GM12878 (cell line): ENCODE measurements at regions not wholly inside any gene's neighbourhood (a gene's known extent, or its start where the extent isn't known, plus 50 kb on each side); places are given as distances from the start of the nearest gene placed in this dataset.

Experiments used
- ATAC-seq: fragments of 200-7000 bp; cut with Tn5 transposase; 3 replicates; pipeline ENCODE4 v1.9.1; 2020; ENCODE audit warnings: mild to moderate bottlenecking, moderate library complexity
- BruUV-seq: library from RNA; stranded (reverse); fragments of 400-500 nt; replicated peaks from 2 replicates; lab custom pipeline; 2021; lab: Mats Ljungman, UMichigan
- CTCF ChIA-PET: fragments of 300-600 bp; sonication (Branson Sonifier 250); formaldehyde crosslinking; extraction: SDS; loops from one replicate; lab custom pipeline; 2021; ENCODE audit warnings: inconsistent platforms; lab: Yijun Ruan, JAX
- POLR2A ChIA-PET: fragments of 350-600 bp; formaldehyde crosslinking; extraction: SDS; loops from one replicate; lab custom pipeline; 2021; ENCODE audit warnings: inconsistent platforms; lab: Charles Lee
- RAD21 ChIA-PET: fragments of 300-600 bp; sonication (Branson Sonifier 250); formaldehyde crosslinking; loops from one replicate; lab custom pipeline; 2023; ENCODE audit warnings: antibody characterized with exemption; ENCODE audit not compliant: unreplicated experiment; lab: Charles Lee
- SMC1A ChIA-PET: fragments of 300-600 bp; sonication (Branson Sonifier 250); formaldehyde crosslinking; loops from one replicate; lab custom pipeline; 2023; ENCODE audit not compliant: unreplicated experiment, uncharacterized antibody; lab: Charles Lee
- DNase-seq: peaks from one replicate; pipeline ENCODE4 v3.0.0-alpha.2; 2011; ENCODE audit warnings: low read depth, low spot score
- FAIRE-seq: peaks from 3 replicates; lab custom pipeline; 2011; peaks lifted over from hg19 to GRCh38; lab: Jason Lieb, UNC
- H2AFZ ChIP-seq: 2 replicates; pipeline ENCODE4 v1.6.0; 2011; ENCODE audit warnings: low read depth, low read length, control low read depth; ENCODE audit not compliant: control insufficient read depth
- H3K27ac ChIP-seq: 2 replicates; pipeline ENCODE4 v1.5.1; 2011; ENCODE audit warnings: control low read depth; ENCODE audit not compliant: control insufficient read depth, insufficient read depth
- H3K27me3 ChIP-seq, 2 experiments: replicated peaks in 1 of 2; 2 replicates each; pipeline versions ENCODE4 v1.6.0 to v1.6.1; 2011; ENCODE audit warnings: low read length in 1 of 2; ENCODE audit not compliant: control insufficient read depth in 2 of 2, insufficient read depth in 2 of 2
- H3K36me3 ChIP-seq, 2 experiments: 2 replicates each; pipeline ENCODE4 v1.5.1; 2011; ENCODE audit warnings: low read length in 1 of 2; ENCODE audit not compliant: control insufficient read depth in 2 of 2, insufficient read depth in 2 of 2
- H3K4me1 ChIP-seq: 2 replicates; pipeline ENCODE4 v1.6.1; 2011; ENCODE audit warnings: mild to moderate bottlenecking, low read length, moderate library complexity, mixed read lengths; ENCODE audit not compliant: control insufficient read depth, insufficient read depth
- H3K4me2 ChIP-seq: 2 replicates; pipeline ENCODE4 v1.6.0; 2011; ENCODE audit warnings: control low read depth; ENCODE audit not compliant: control insufficient read depth, insufficient read depth
- H3K4me3 ChIP-seq: fragments of 200-600 bp; sonication (generic); 2 replicates; pipeline ENCODE4 v1.5.1; 2016
- H3K79me2 ChIP-seq: 2 replicates; pipeline ENCODE4 v1.6.0; 2011; ENCODE audit warnings: low read length; ENCODE audit not compliant: control insufficient read depth, insufficient read depth
- H3K9ac ChIP-seq: 2 replicates; pipeline ENCODE4 v1.8.0; 2011; ENCODE audit warnings: low read length, control low read depth, mixed read lengths; ENCODE audit not compliant: control insufficient read depth, insufficient read depth
- H3K9me3 ChIP-seq: replicated peaks from 3 replicates; pipeline ENCODE4 v1.5.1; 2011; ENCODE audit warnings: mild to moderate bottlenecking, low read length; ENCODE audit not compliant: control insufficient read depth, insufficient read depth
- H4K20me1 ChIP-seq: 2 replicates; pipeline ENCODE4 v1.6.0; 2011; ENCODE audit not compliant: control insufficient read depth, insufficient read depth
- ATF3 ChIP-seq: IDR thresholded peaks from 2 replicates; pipeline ENCODE4 v1.6.1; 2011; ENCODE audit warnings: low read depth, mild to moderate bottlenecking, low read length, moderate library complexity, borderline replicate concordance; ENCODE audit errors: extremely low read depth
- CBX5 ChIP-seq: sonication (generic); IDR thresholded peaks from 2 replicates; pipeline ENCODE4 v1.6.1; 2016; ENCODE audit warnings: low read depth, moderate library complexity, mild to moderate bottlenecking, inconsistent platforms
- CEBPZ ChIP-seq: fragments of 150-350 bp; IDR thresholded peaks from 2 replicates; pipeline ENCODE4 v1.6.1; 2016; ENCODE audit warnings: low read depth, low read length
- FOXK2 ChIP-seq: fragments of 450-650 bp; IDR thresholded peaks from 2 replicates; pipeline ENCODE4 v1.6.1; 2017; ENCODE audit warnings: mild to moderate bottlenecking, moderate library complexity
- HDAC6 ChIP-seq: fragments of 200-600 bp; sonication (generic); IDR thresholded peaks from one replicate; pipeline ENCODE4 v1.8.0; 2017; ENCODE audit warnings: antibody characterized with exemption; ENCODE audit not compliant: unreplicated experiment
- IKZF1 ChIP-seq: fragments of 450-650 bp; conservative IDR thresholded peaks from 2 replicates; pipeline ENCODE4 v1.6.1; 2017; ENCODE audit warnings: antibody characterized with exemption, mild to moderate bottlenecking
- IKZF2 ChIP-seq, 2 experiments: fragments of 450-650 bp; IDR thresholded peaks; 2 replicates each; pipeline ENCODE4 v1.6.1; 2017; ENCODE audit warnings: mild to moderate bottlenecking in 2 of 2, moderate library complexity in 2 of 2
- IRF3 ChIP-seq: fragments of 450-650 bp; IDR thresholded peaks from 2 replicates; pipeline ENCODE4 v1.6.1; 2014; ENCODE audit warnings: mild to moderate bottlenecking
- KDM1A ChIP-seq: fragments of 200-600 bp; sonication (generic); IDR thresholded peaks from 2 replicates; pipeline ENCODE4 v1.6.1; 2016; ENCODE audit warnings: borderline replicate concordance
- MYB ChIP-seq: fragments of 150-350 bp; IDR thresholded peaks from 2 replicates; pipeline ENCODE4 v1.6.1; 2014; ENCODE audit warnings: mild to moderate bottlenecking, low read depth, low read length, borderline replicate concordance
- NBN ChIP-seq: fragments of 450-650 bp; IDR thresholded peaks from 2 replicates; pipeline ENCODE4 v1.6.1; 2016
- POLR2AphosphoS5 ChIP-seq: IDR thresholded peaks from 2 replicates; pipeline ENCODE4 v1.6.1; 2011; ENCODE audit warnings: mild to moderate bottlenecking, low read length, inconsistent platforms
- SMC3 ChIP-seq: IDR thresholded peaks from 2 replicates; pipeline ENCODE4 v1.6.1; 2011; ENCODE audit warnings: low read length, improper control_type of control experiment, borderline replicate concordance
- SREBF2 ChIP-seq: IDR thresholded peaks from 2 replicates; pipeline ENCODE4 v1.6.1; 2012; ENCODE audit warnings: mild to moderate bottlenecking, low read length
- ZNF384 ChIP-seq: IDR thresholded peaks from 2 replicates; pipeline ENCODE4 v1.6.1; 2012; ENCODE audit warnings: low read depth, mild to moderate bottlenecking, low read length, improper control_type of control experiment, borderline replicate concordance
- ZNF687 ChIP-seq: fragments of 450-650 bp; IDR thresholded peaks from 2 replicates; pipeline ENCODE4 v1.6.1; 2017; ENCODE audit warnings: mild to moderate bottlenecking, moderate library complexity
- WGBS: methylation state at CpG from one replicate; pipeline ENCODE4 v1.1.6; 2016; ENCODE audit warnings: low lambda C conversion rate; ENCODE audit not compliant: insufficient replicate concordance, insufficient coverage; ENCODE audit errors: missing lambda C conversion rate; 5-methylcytosine and 5-hydroxymethylcytosine counted together
- in situ Hi-C: fragments of 300-500 bp; cut with MboI; formaldehyde crosslinking; loops from 9 replicates; pipeline ENCODE4 v1.14.3; 2018; ENCODE audit warnings: mixed read lengths
- intact Hi-C: fragments of 100-400 bp; cut with micrococcal nuclease; formaldehyde crosslinking; loops from one replicate; pipeline ENCODE4 v1.14.2; 2022; ENCODE audit not compliant: unreplicated experiment

- Histone ChIP-seq H3K9me3 (no peaks in the 10 kb centered on the region; the same call in 2 of the 3 replicates), H3K4me3 (no peak overlapping the region), H3K36me3 (no peaks in the 10 kb centered on the region), H3K4me1 (no peaks in the 10 kb centered on the region), H3K9ac (no peak overlapping the region), H4K20me1 (no peaks in the 10 kb centered on the region), H3K27me3 (peaks cover 0 to 4% of the 10 kb centered on the region in 2 experiments; a peak in 1 of 4 replicates), H3K4me2 (no peak overlapping the region), H3K79me2 (no peaks in the 10 kb centered on the region), H2AFZ (no peak overlapping the region), H3K27ac (no peak overlapping the region)
- FAIRE-seq (no peak), ATAC-seq (no peak), DNase-seq (no peak)
- WGBS, result 45% methylated on average over 10 of the region's 15 CpGs
- intact Hi-C loops (no loop called here), in situ Hi-C loops (no loop called here)
- CTCF ChIA-PET, result no interaction called here
- POLR2A ChIA-PET, result interaction anchor here (0.6 kb wide), 3 partner anchors 38 to 1695 kb away, joined by 3 to 6 read pairs (median 3); no protein-coding TSS in a partner anchor
- SMC1A ChIA-PET, result no interaction called here
- RAD21 ChIA-PET, result no interaction called here
- no TSS peak for BruUV-seq
- TF ChIP-seq CEBPZ (no peak), ATF3 (no peak), SREBF2 (no peak), CBX5 (no peak), ZNF687 (no peak), IRF3 (no peak), FOXK2 (no peak), POLR2AphosphoS5 (no peak), IKZF1 (no peak), KDM1A (no peak), MYB (no peak), HDAC6 (no peak), ZNF384 (no peak), NBN (no peak), IKZF2 (IDR thresholded peaks at IDR 0.05) (no peak), SMC3 (no peak)
Observed at GRCh38 chr14:97218274-97218673, 421.1 kb downstream of the VRK1 start.
